Adrenal gland (tissue), 9 donors: ENCODE measurements at regions not wholly inside any gene's neighbourhood (a gene's known extent, or its start where the extent isn't known, plus 50 kb on each side); places are given as distances from the start of the nearest gene placed in this dataset.
A peak's percentile ranks its signal among the peaks of the same experiment; 100 is the strongest.

ENCODE experiments used
- DNase-seq, 7 donors: peaks; one replicate each; pipeline ENCODE4 v3.0.0-alpha.2; 2019 to 2020
- H3K27ac ChIP-seq, 5 donors: fragments of 200-600 bp; sonication (generic) in 4 of 5; 1 replicate in 3 of 5; 2 replicates in 2 of 5; pipeline versions ENCODE4 v1.5.1 to v1.8.0; 2016 to 2020; ENCODE audit warnings: mild to moderate bottlenecking in 1 of 5
- H3K27me3 ChIP-seq: fragments of 200-600 bp; 2 replicates; pipeline ENCODE4 v1.8.0; 2021
- H3K36me3 ChIP-seq, 2 donors: fragments of 200-600 bp; replicated peaks in 1 of 2; 1 replicate in 1 of 2; 2 replicates in 1 of 2; pipeline versions ENCODE4 v1.5.1 to v1.8.0; 2018 to 2022
- H3K4me1 ChIP-seq, 2 donors: fragments of 200-600 bp; replicated peaks in 1 of 2; 1 replicate in 1 of 2; 2 replicates in 1 of 2; pipeline versions ENCODE4 v1.5.1 to v1.8.0; 2018 to 2021
- H3K4me3 ChIP-seq, 4 donors: fragments of 200-600 bp; sonication (generic) in 3 of 4; one replicate each; pipeline ENCODE4 v1.5.1; 2016 to 2018
- H3K9me3 ChIP-seq, 3 donors: fragments of 200-600 bp; sonication (generic) in 1 of 3; replicated peaks in 1 of 3; 1 replicate in 2 of 3; 2 replicates in 1 of 3; pipeline versions ENCODE4 v1.5.1 to v1.8.0; 2016 to 2021
- CTCF ChIP-seq, 6 experiments: fragments of 450-650 bp in 4 of 6; fragments of 200-600 bp in 2 of 6; sonication (generic) in 1 of 6; IDR thresholded peaks; 1 replicate in 5 of 6; 2 replicates in 1 of 6; pipeline versions ENCODE4 v1.5.1 to v1.8.0; 2016 to 2021; ENCODE audit warnings: antibody characterized with exemption in 6 of 6, mild to moderate bottlenecking in 2 of 6, moderate library complexity in 1 of 6
- POLR2A ChIP-seq, 2 donors: fragments of 450-650 bp; IDR thresholded peaks; one replicate each; pipeline ENCODE4 v1.6.1; 2017; ENCODE audit warnings: antibody characterized with exemption in 2 of 2, mild to moderate bottlenecking in 2 of 2, moderate library complexity in 1 of 2
- WGBS, 4 donors: extraction: QIAGEN DNeasy Blood & Tissue Kit in 2 of 4; methylation state at CpG; one replicate each; pipeline versions ENCODE4 v1.1.5 to v1.1.7; 2013 to 2017; 5-methylcytosine and 5-hydroxymethylcytosine counted together
- intact Hi-C, 2 donors: fragments of 100-400 bp; cut with DNase I; formaldehyde crosslinking; loops; one replicate each; pipeline versions ENCODE4 v1.14.1 to v1.15.0; 2022 to 2023
- donor health status: healthy with polysubstance abuse.
- donor health status: Bipolar disorder and iron deficiency.
- donor health status: DM: yes; HTN: yes; CAD: no.
- donor health status: DM: no; HTN: no; CAD: no.
- donor health status: DM: no; HTN: no; CAD: no.

GRCh38 chr17:83181991-83182619 is 102.7 kb downstream of the METRNL start:
- no peaks in the 10 kb centered on the region for H3K27me3 ChIP-seq
- DNase-seq: peak in 3 of 7 donors; percentile 12 to 30 (median 17)
- H3K4me1 ChIP-seq: no peaks in the 10 kb centered on the region
- no peak for TF ChIP-seq POLR2A (IDR thresholded peaks at IDR 0.05)
- TF ChIP-seq CTCF (IDR thresholded peaks at IDR 0.05): no peak
- H3K4me3 ChIP-seq: no peak overlapping the region
- H3K9me3 ChIP-seq: no peaks in the 10 kb centered on the region
- intact Hi-C loops: no loop called here
- H3K27ac ChIP-seq: no peak overlapping the region
- 88 to 93% (median 89%) methylated on average over 7 to 13 of the region's 13 CpGs for WGBS, 4 donors
- no peaks in the 10 kb centered on the region for H3K36me3 ChIP-seq

- no peaks in the 10 kb centered on the region for H3K9me3 ChIP-seq
- no peaks in the 10 kb centered on the region for H3K4me1 ChIP-seq
- H3K27ac ChIP-seq: peak overlapping the region in 1 of 5 donors; percentile 32
- no peaks in the 10 kb centered on the region for H3K27me3 ChIP-seq
- TF ChIP-seq POLR2A (IDR thresholded peaks at IDR 0.05) (no peak), CTCF (IDR thresholded peaks at IDR 0.05) (no peak)
- intact Hi-C loops: no loop called here
- no peak overlapping the region for H3K4me3 ChIP-seq
- peak in 5 of 7 donors; percentile 20 to 62 (median 36) for DNase-seq
- WGBS, 4 donors: 67 to 81% (median 76%) methylated on average over 12 to 14 of the region's 14 CpGs
- H3K36me3 ChIP-seq: no peaks in the 10 kb centered on the region
These were observed 103.3 kb downstream of the METRNL start for GRCh38 chr17:83182620-83183101.

- H3K9me3 ChIP-seq: no peaks in the 10 kb centered on the region
- H3K36me3 ChIP-seq: no peaks in the 10 kb centered on the region
- WGBS, 4 donors: 83 to 87% (median 86%) methylated on average over 28 of the region's 28 CpGs
- DNase-seq: peak in 3 of 7 donors; percentile 11 to 49 (median 13)
- H3K4me1 ChIP-seq: no peaks in the 10 kb centered on the region
- TF ChIP-seq CTCF (IDR thresholded peaks at IDR 0.05) (no peak), POLR2A (IDR thresholded peaks at IDR 0.05) (no peak)
- no peak overlapping the region for H3K4me3 ChIP-seq
- no peaks in the 10 kb centered on the region for H3K27me3 ChIP-seq
- H3K27ac ChIP-seq: peak overlapping the region in 2 of 5 donors; percentile 32 to 42
- intact Hi-C loops: no loop called here
These were observed 103.9 kb downstream of the METRNL start for GRCh38 chr17:83183145-83183948.

GRCh38 chr17:83183951-83184506 is 104.6 kb downstream of the METRNL start:
- Histone ChIP-seq H3K4me1 (no peaks in the 10 kb centered on the region), H3K4me3 (no peak overlapping the region), H3K27ac (peak overlapping the region in 2 of 5 donors; percentile 32 to 42), H3K27me3 (no peaks in the 10 kb centered on the region), H3K36me3 (no peaks in the 10 kb centered on the region), H3K9me3 (no peaks in the 10 kb centered on the region)
- 75 to 88% (median 80%) methylated on average over 14 to 15 of the region's 15 CpGs for WGBS, 4 donors
- TF ChIP-seq POLR2A (IDR thresholded peaks at IDR 0.05): no peak
- no peak for TF ChIP-seq CTCF (IDR thresholded peaks at IDR 0.05)
- intact Hi-C loops: no loop called here
- peak in 3 of 7 donors; percentile 13 to 52 (median 22) for DNase-seq
